ENCODE measurements at regions not wholly inside any gene's neighbourhood (a gene's known extent, or its start where the extent isn't known, plus 50 kb on each side); places are given as distances from the start of the nearest gene placed in this dataset.

DNA sequence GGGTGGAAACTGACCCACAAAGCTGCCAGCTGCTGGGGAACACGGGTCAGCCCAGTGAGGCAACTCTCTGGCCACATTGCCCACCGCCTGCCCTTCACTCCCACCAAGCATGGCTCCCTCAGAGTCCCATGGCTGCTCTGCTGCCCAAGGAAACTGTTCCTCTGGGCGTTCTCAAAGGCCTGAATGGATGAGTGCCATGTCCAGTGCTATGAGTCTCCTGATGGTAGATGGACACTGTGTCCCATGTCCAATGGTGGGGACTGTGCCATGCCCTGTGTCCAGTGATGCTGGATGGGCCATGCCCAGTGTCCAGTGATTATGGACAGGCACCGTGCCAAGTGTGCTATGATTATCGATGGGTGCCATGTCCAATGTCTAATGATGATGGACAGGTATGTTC is 88.8 kb downstream of the ANKRD10 start:
- no peak for ATAC-seq

DNA sequence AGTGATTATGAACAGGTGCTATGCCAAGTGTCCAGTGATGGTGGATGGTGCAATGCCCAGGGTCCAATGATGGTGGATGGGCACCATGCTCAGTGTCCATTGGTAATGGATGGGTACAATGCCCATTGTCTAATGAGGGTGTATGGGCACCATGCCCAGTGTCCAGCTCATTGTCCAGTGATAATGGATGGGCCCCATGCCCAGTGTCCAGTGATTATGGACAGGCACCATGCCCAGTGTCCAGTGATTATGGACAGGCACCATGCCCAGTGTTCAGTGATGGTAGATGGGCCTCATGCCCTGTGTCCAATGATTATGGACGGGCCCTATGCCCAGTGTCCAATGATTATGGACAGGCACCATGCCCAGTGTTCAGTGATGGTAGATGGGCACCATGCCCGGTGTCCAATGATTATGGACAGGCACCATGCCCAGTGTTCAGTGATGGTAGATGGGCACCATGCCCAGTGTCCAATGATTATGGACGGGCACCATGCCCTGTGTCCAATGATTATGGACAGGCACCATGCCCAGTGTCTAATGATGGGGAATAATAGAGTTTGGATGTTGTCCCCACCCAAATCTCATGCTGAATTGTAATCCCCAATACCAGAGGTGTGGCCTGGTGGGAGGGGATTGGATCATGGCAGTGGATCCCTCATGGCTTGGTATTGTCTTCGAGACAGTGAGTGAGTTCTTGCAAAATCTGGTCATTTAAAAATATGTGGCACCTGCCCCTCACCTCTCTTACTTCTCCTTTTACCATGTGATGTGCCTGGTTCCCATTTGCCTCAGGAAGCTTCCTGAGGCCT is 87.8 kb downstream of the ANKRD10 start:
- Histone ChIP-seq H3K79me2 (ENCODE audit: insufficient read depth, low read length) (no peaks in the 10 kb centered on the region), H3K4me3 (replicated peaks in 1 of 2; ENCODE audit: low read depth in 1 of 2, low read length in 2 of 2) (no peak overlapping the region), H3K9me2 (ENCODE audit: insufficient read depth) (no peaks in the 10 kb centered on the region), H3K36me3 (ENCODE audit: control insufficient read depth in 1 of 2, insufficient read depth in 2 of 2, low read length in 2 of 2) (no peaks in the 10 kb centered on the region), H3K4me1 (ENCODE audit: control insufficient read depth in 1 of 2, insufficient read depth in 2 of 2, low read length in 2 of 2) (no peaks in the 10 kb centered on the region), H3K27me3 (ENCODE audit: insufficient read depth, low read length) (no peaks in the 10 kb centered on the region), H4K20me1 (ENCODE audit: insufficient read depth) (no peaks in the 10 kb centered on the region), H3K9ac (ENCODE audit: low read length) (no peak overlapping the region), H3K4me2 (ENCODE audit: low read length) (no peak overlapping the region), H3K27ac (ENCODE audit: low read depth, low read length) (no peak overlapping the region), H3K9me3 (ENCODE audit: control insufficient read depth in 1 of 2, insufficient read depth in 1 of 2, low read depth in 1 of 2, low read length in 2 of 2) (no peaks in the 10 kb centered on the region), H2AFZ (ENCODE audit: low read depth, low read length, poor library complexity, severe bottlenecking) (no peak overlapping the region)
- no peak for ATAC-seq
- ChIA-PET POLR2A (no interaction called here), RAD21 (ENCODE audit: low non-redundant PET in 1 of 2, low total read pairs in 2 of 2, uncharacterized antibody in 2 of 2, unreplicated experiment in 2 of 2) (no interaction called here), CTCF (no interaction called here)
- no TSS peak for BruUV-seq (replicated peaks)
- TF ChIP-seq CBX3 (IDR thresholded peaks at IDR 0.05; ENCODE audit: low read depth) (no peak), SP1 (IDR thresholded peaks at IDR 0.05; ENCODE audit: low read depth) (no peak), FOSL1 (IDR thresholded peaks at IDR 0.05; ENCODE audit: low read depth) (no peak), TCF7L2 (IDR thresholded peaks at IDR 0.05; ENCODE audit: borderline replicate concordance, extremely low read depth, insufficient read depth, insufficient read length) (no peak), MAX (IDR thresholded peaks at IDR 0.05) (no peak), JUND (IDR thresholded peaks at IDR 0.05) (no peak), POLR2AphosphoS5 (IDR thresholded peaks at IDR 0.05; ENCODE audit: low read depth, low read length) (no peak), EGR1 (IDR thresholded peaks at IDR 0.05; ENCODE audit: low read depth) (no peak)
- TF ChIP-seq, protein P1, sequence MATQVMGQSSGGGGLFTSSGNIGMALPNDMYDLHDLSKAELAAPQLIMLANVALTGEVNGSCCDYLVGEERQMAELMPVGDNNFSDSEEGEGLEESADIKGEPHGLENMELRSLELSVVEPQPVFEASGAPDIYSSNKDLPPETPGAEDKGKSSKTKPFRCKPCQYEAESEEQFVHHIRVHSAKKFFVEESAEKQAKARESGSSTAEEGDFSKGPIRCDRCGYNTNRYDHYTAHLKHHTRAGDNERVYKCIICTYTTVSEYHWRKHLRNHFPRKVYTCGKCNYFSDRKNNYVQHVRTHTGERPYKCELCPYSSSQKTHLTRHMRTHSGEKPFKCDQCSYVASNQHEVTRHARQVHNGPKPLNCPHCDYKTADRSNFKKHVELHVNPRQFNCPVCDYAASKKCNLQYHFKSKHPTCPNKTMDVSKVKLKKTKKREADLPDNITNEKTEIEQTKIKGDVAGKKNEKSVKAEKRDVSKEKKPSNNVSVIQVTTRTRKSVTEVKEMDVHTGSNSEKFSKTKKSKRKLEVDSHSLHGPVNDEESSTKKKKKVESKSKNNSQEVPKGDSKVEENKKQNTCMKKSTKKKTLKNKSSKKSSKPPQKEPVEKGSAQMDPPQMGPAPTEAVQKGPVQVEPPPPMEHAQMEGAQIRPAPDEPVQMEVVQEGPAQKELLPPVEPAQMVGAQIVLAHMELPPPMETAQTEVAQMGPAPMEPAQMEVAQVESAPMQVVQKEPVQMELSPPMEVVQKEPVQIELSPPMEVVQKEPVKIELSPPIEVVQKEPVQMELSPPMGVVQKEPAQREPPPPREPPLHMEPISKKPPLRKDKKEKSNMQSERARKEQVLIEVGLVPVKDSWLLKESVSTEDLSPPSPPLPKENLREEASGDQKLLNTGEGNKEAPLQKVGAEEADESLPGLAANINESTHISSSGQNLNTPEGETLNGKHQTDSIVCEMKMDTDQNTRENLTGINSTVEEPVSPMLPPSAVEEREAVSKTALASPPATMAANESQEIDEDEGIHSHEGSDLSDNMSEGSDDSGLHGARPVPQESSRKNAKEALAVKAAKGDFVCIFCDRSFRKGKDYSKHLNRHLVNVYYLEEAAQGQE (IDR thresholded peaks at IDR 0.05; ENCODE audit: low read depth): no peak
- TF ChIP-seq, protein P2, sequence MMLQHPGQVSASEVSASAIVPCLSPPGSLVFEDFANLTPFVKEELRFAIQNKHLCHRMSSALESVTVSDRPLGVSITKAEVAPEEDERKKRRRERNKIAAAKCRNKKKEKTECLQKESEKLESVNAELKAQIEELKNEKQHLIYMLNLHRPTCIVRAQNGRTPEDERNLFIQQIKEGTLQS (IDR thresholded peaks at IDR 0.05): no peak
- TF ChIP-seq, protein P3, sequence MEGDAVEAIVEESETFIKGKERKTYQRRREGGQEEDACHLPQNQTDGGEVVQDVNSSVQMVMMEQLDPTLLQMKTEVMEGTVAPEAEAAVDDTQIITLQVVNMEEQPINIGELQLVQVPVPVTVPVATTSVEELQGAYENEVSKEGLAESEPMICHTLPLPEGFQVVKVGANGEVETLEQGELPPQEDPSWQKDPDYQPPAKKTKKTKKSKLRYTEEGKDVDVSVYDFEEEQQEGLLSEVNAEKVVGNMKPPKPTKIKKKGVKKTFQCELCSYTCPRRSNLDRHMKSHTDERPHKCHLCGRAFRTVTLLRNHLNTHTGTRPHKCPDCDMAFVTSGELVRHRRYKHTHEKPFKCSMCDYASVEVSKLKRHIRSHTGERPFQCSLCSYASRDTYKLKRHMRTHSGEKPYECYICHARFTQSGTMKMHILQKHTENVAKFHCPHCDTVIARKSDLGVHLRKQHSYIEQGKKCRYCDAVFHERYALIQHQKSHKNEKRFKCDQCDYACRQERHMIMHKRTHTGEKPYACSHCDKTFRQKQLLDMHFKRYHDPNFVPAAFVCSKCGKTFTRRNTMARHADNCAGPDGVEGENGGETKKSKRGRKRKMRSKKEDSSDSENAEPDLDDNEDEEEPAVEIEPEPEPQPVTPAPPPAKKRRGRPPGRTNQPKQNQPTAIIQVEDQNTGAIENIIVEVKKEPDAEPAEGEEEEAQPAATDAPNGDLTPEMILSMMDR (IDR thresholded peaks at IDR 0.05 in 2 of 3, conservative IDR thresholded peaks at IDR 0.05 in 1 of 3; ENCODE audit: borderline replicate concordance in 1 of 3, insufficient read depth in 1 of 3, low read depth in 2 of 3, low read length in 2 of 3): no peak
- DNase-seq (ENCODE audit: low read depth, low spot score): no peak
- intact Hi-C loops (cut with micrococcal nuclease): no loop called here

More for the DNA sequence above, 88.8 kb downstream of the ANKRD10 start:
- H3K4me3 ChIP-seq (replicated peaks in 1 of 2; ENCODE audit: low read depth in 1 of 2, low read length in 2 of 2): no peak overlapping the region
- CTCF ChIA-PET: no interaction called here
- H3K79me2 ChIP-seq (ENCODE audit: insufficient read depth, low read length): no peaks in the 10 kb centered on the region
- H4K20me1 ChIP-seq (ENCODE audit: insufficient read depth): no peaks in the 10 kb centered on the region
- H3K36me3 ChIP-seq (ENCODE audit: control insufficient read depth in 1 of 2, insufficient read depth in 2 of 2, low read length in 2 of 2): no peaks in the 10 kb centered on the region
- POLR2A ChIA-PET: no interaction called here
- no peak for DNase-seq (ENCODE audit: low read depth, low spot score)
- no peak overlapping the region for H3K9ac ChIP-seq (ENCODE audit: low read length)
- TF ChIP-seq EGR1 (IDR thresholded peaks at IDR 0.05; ENCODE audit: low read depth) (no peak), EZH2phosphoT487 (IDR thresholded peaks at IDR 0.05; ENCODE audit: borderline replicate concordance) (no peak), RAD21 (IDR thresholded peaks at IDR 0.05; ENCODE audit: low read depth) (no peak), SRF (IDR thresholded peaks at IDR 0.05; ENCODE audit: low read depth) (no peak), YY1 (IDR thresholded peaks at IDR 0.05; ENCODE audit: extremely low read depth, insufficient replicate concordance, low read depth, low read length) (no peak), ZFX (IDR thresholded peaks at IDR 0.05) (no peak), POLR2A (IDR thresholded peaks at IDR 0.05; ENCODE audit: borderline replicate concordance, extremely low read depth, insufficient read depth, insufficient read length) (no peak)
- no peaks in the 10 kb centered on the region for H3K9me2 ChIP-seq (ENCODE audit: insufficient read depth)
- no peak overlapping the region for H3K4me2 ChIP-seq (ENCODE audit: low read length)
- H2AFZ ChIP-seq (ENCODE audit: low read depth, low read length, poor library complexity, severe bottlenecking): no peak overlapping the region
- no peaks in the 10 kb centered on the region for H3K9me3 ChIP-seq (ENCODE audit: control insufficient read depth in 1 of 2, insufficient read depth in 1 of 2, low read depth in 1 of 2, low read length in 2 of 2)
- RAD21 ChIA-PET (ENCODE audit: low non-redundant PET in 1 of 2, low total read pairs in 2 of 2, uncharacterized antibody in 2 of 2, unreplicated experiment in 2 of 2): no interaction called here
- no TSS peak for BruUV-seq (replicated peaks)
- intact Hi-C loops (cut with micrococcal nuclease): no loop called here
- no peaks in the 10 kb centered on the region for H3K4me1 ChIP-seq (ENCODE audit: control insufficient read depth in 1 of 2, insufficient read depth in 2 of 2, low read length in 2 of 2)
- H3K27me3 ChIP-seq (ENCODE audit: insufficient read depth, low read length): no peaks in the 10 kb centered on the region
- H3K27ac ChIP-seq (ENCODE audit: low read depth, low read length): no peak overlapping the region
